Ovary (tissue), 3 donors: ENCODE measurements at regions not wholly inside any gene's neighbourhood (a gene's known extent, or its start where the extent isn't known, plus 50 kb on each side); places are given as distances from the start of the nearest gene placed in this dataset.

Experiments used
- CTCF ChIP-seq, 3 donors: fragments of 450-650 bp in 2 of 3; fragments of 200-600 bp in 1 of 3; IDR thresholded peaks; one replicate each; pipeline versions ENCODE4 v1.5.1 to v1.8.0; 2016 to 2022; ENCODE audit warnings: antibody characterized with exemption in 3 of 3, mild to moderate bottlenecking in 1 of 3
- EP300 ChIP-seq: sonication (generic); formaldehyde crosslinking; IDR thresholded peaks from one replicate; pipeline ENCODE4 v1.6.1; 2017; ENCODE audit warnings: antibody characterized with exemption
- POLR2A ChIP-seq: fragments of 450-650 bp; IDR thresholded peaks from one replicate; pipeline ENCODE4 v1.6.1; 2017; ENCODE audit warnings: antibody characterized with exemption, mild to moderate bottlenecking, moderate library complexity
- donor health status: DM: no; HTN: no; CAD: no.

GRCh38 chr4:32631831-32632230, 1911.7 kb downstream of the PCDH7 start:
- TF ChIP-seq CTCF (IDR thresholded peaks at IDR 0.05) (no peak), POLR2A (no peak), EP300 (no peak)
